WTC11 (cell line): ENCODE measurements at regions not wholly inside any gene's neighbourhood (a gene's known extent, or its start where the extent isn't known, plus 50 kb on each side); places are given as distances from the start of the nearest gene placed in this dataset.

ENCODE experiments used
- ATAC-seq: fragments of 200-7000 bp; cut with Tn5 transposase; 2 replicates; pipeline ENCODE4 v1.10.0; 2021; ENCODE audit warnings: mild to moderate bottlenecking, moderate library complexity
- CTCF ChIA-PET: fragments of 300-600 bp; sonication (Branson Sonifier 250); formaldehyde crosslinking; loops from one replicate; lab custom pipeline; 2021; ENCODE audit warnings: antibody characterized with exemption; lab: Charles Lee
- POLR2A ChIA-PET: fragments of 350-600 bp; sonication (Branson Sonifier 250); formaldehyde crosslinking; loops from one replicate; lab custom pipeline; 2021; ENCODE audit warnings: antibody characterized with exemption; lab: Charles Lee
- DNase-seq: peaks from one replicate; pipeline ENCODE4 v3.0.0; 2021; ENCODE audit warnings: low spot score
- H3K27ac Mint-ChIP-seq: 2 replicates; pipeline ENCODE4 v1.8.0; 2021; ENCODE audit warnings: mixed read lengths
- H3K27me3 Mint-ChIP-seq: 2 replicates; pipeline ENCODE4 v1.8.0; 2021; ENCODE audit warnings: low read depth, mild to moderate bottlenecking, moderate library complexity, mixed read lengths
- H3K36me3 Mint-ChIP-seq: 2 replicates; pipeline ENCODE4 v1.8.0; 2021; ENCODE audit warnings: mixed read lengths
- H3K4me1 Mint-ChIP-seq: 2 replicates; pipeline ENCODE4 v1.8.0; 2022; ENCODE audit warnings: mixed read lengths
- H3K4me3 Mint-ChIP-seq: 2 replicates; pipeline ENCODE4 v1.8.0; 2021; ENCODE audit warnings: mild to moderate bottlenecking, moderate library complexity, mixed read lengths
- H3K9me3 Mint-ChIP-seq: 2 replicates; pipeline ENCODE4 v1.8.0; 2021; ENCODE audit warnings: mixed read lengths
- ATF1 ChIP-seq: sonication (generic); formaldehyde crosslinking; IDR thresholded peaks from 2 replicates; pipeline ENCODE4 v1.8.1; 2023; ENCODE audit warnings: mild to moderate bottlenecking, moderate library complexity, missing genetic modification reagents
- CBFB ChIP-seq: sonication (generic); formaldehyde crosslinking; IDR thresholded peaks from 2 replicates; pipeline ENCODE4 v1.8.1; 2022; ENCODE audit warnings: mild to moderate bottlenecking, low read depth, missing genetic modification reagents
- CREB1 ChIP-seq: sonication (generic); formaldehyde crosslinking; IDR thresholded peaks from 2 replicates; pipeline ENCODE4 v1.8.0; 2023; ENCODE audit warnings: mild to moderate bottlenecking, missing genetic modification reagents
- GRHL2 ChIP-seq: fragments of 250-450 bp; sonication (Bioruptor Pico); IDR thresholded peaks from 2 replicates; pipeline ENCODE4 v1.8.0; 2022; ENCODE audit warnings: mild to moderate bottlenecking, moderate library complexity; ENCODE audit not compliant: insufficient replicate concordance, severe bottlenecking
- HMGA2 ChIP-seq: fragments of 250-450 bp; sonication (Bioruptor Pico); IDR thresholded peaks from 2 replicates; pipeline ENCODE4 v1.4.0; 2021; ENCODE audit warnings: mild to moderate bottlenecking, moderate library complexity
- HMGXB4 ChIP-seq: sonication (generic); formaldehyde crosslinking; IDR thresholded peaks from 2 replicates; pipeline ENCODE4 v1.8.1; 2023; ENCODE audit warnings: mild to moderate bottlenecking, moderate library complexity, missing genetic modification reagents
- IRF1 ChIP-seq: sonication (generic); formaldehyde crosslinking; IDR thresholded peaks from 2 replicates; pipeline ENCODE4 v1.8.0; 2023; ENCODE audit warnings: missing genetic modification reagents
- JAZF1 ChIP-seq: fragments of 250-450 bp; sonication (Bioruptor Pico); IDR thresholded peaks from 2 replicates; pipeline ENCODE4 v1.9.0; 2021; ENCODE audit warnings: moderate library complexity, mild to moderate bottlenecking, inconsistent platforms
- MXD4 ChIP-seq: fragments of 250-450 bp; sonication (Bioruptor Pico); IDR thresholded peaks from 2 replicates; pipeline ENCODE4 v1.8.0; 2021; ENCODE audit warnings: mild to moderate bottlenecking, moderate library complexity, borderline replicate concordance
- NR1H2 ChIP-seq: sonication (generic); formaldehyde crosslinking; IDR thresholded peaks from 2 replicates; pipeline ENCODE4 v1.9.0; 2021; ENCODE audit warnings: mild to moderate bottlenecking, moderate library complexity, missing genetic modification reagents
- OVOL2 ChIP-seq: fragments of 250-450 bp; sonication (Bioruptor Pico); IDR thresholded peaks from 2 replicates; pipeline ENCODE4 v1.9.0; 2021; ENCODE audit warnings: mild to moderate bottlenecking, borderline replicate concordance
- SMAD4 ChIP-seq: sonication (generic); formaldehyde crosslinking; IDR thresholded peaks from 2 replicates; pipeline ENCODE4 v1.8.0; 2022; ENCODE audit warnings: mild to moderate bottlenecking, missing genetic modification reagents
- TCF7 ChIP-seq: sonication (generic); formaldehyde crosslinking; IDR thresholded peaks from 2 replicates; pipeline ENCODE4 v1.8.0; 2022; ENCODE audit warnings: mild to moderate bottlenecking, low read depth, missing genetic modification reagents, moderate library complexity
- TEAD1 ChIP-seq: sonication (generic); formaldehyde crosslinking; IDR thresholded peaks from 2 replicates; pipeline ENCODE4 v1.8.0; 2022; ENCODE audit warnings: mild to moderate bottlenecking, missing genetic modification reagents
- ZMAT4 ChIP-seq: fragments of 250-450 bp; sonication (Bioruptor Pico); IDR thresholded peaks from 2 replicates; pipeline ENCODE4 v1.9.0; 2021; ENCODE audit warnings: mild to moderate bottlenecking
- ZNF396 ChIP-seq: fragments of 250-450 bp; sonication (Bioruptor Pico); IDR thresholded peaks from 2 replicates; pipeline ENCODE4 v1.8.0; 2021; ENCODE audit warnings: mild to moderate bottlenecking, moderate library complexity, borderline replicate concordance
- ZNF416 ChIP-seq: fragments of 250-450 bp; sonication (Bioruptor Pico); IDR thresholded peaks from 2 replicates; pipeline ENCODE4 v1.9.0; 2021; ENCODE audit warnings: mild to moderate bottlenecking, inconsistent platforms
- ZNF512 ChIP-seq: sonication (generic); formaldehyde crosslinking; IDR thresholded peaks from 2 replicates; pipeline ENCODE4 v1.8.1; 2022; ENCODE audit warnings: missing genetic modification reagents, borderline replicate concordance
- ZNF671 ChIP-seq: fragments of 250-450 bp; sonication (Bioruptor Pico); IDR thresholded peaks from 2 replicates; pipeline ENCODE4 v1.8.0; 2021; ENCODE audit warnings: mild to moderate bottlenecking
- TF ChIP-seq, protein P1 (sequence below): sonication (generic); formaldehyde crosslinking; IDR thresholded peaks from 2 replicates; pipeline ENCODE4 v1.8.1; 2023; ENCODE audit warnings: mild to moderate bottlenecking, missing genetic modification reagents, moderate library complexity

GRCh38 chr7:17121671-17122070 lies 176.8 kb upstream of the AHR start:
- Mint-ChIP-seq H3K4me3 (no peak overlapping the region), H3K27me3 (no peaks in the 10 kb centered on the region), H3K36me3 (no peaks in the 10 kb centered on the region), H3K4me1 (peaks cover 12% of the 10 kb centered on the region), H3K27ac (no peak overlapping the region), H3K9me3 (no peaks in the 10 kb centered on the region)
- POLR2A ChIA-PET, result no interaction called here
- DNase-seq (no peak), ATAC-seq (no peak)
- TF ChIP-seq ZNF396 (CRISPR knock-in tag) (no peak), GRHL2 (CRISPR knock-in tag) (no peak), ZMAT4 (CRISPR knock-in tag) (no peak), NR1H2 (CRISPR knock-in tag) (no peak), ZNF671 (CRISPR knock-in tag) (no peak), HMGXB4 (CRISPR knock-in tag) (no peak), CBFB (no peak), IRF1 (CRISPR knock-in tag) (no peak), SMAD4 (no peak), TEAD1 (no peak), OVOL2 (CRISPR knock-in tag) (no peak), HMGA2 (no peak), ZNF512 (CRISPR knock-in tag) (no peak)
- TF ChIP-seq, protein P1, sequence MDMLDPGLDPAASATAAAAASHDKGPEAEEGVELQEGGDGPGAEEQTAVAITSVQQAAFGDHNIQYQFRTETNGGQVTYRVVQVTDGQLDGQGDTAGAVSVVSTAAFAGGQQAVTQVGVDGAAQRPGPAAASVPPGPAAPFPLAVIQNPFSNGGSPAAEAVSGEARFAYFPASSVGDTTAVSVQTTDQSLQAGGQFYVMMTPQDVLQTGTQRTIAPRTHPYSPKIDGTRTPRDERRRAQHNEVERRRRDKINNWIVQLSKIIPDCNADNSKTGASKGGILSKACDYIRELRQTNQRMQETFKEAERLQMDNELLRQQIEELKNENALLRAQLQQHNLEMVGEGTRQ (CRISPR knock-in tag), result no peak
- CTCF ChIA-PET, result no interaction called here

DNA sequence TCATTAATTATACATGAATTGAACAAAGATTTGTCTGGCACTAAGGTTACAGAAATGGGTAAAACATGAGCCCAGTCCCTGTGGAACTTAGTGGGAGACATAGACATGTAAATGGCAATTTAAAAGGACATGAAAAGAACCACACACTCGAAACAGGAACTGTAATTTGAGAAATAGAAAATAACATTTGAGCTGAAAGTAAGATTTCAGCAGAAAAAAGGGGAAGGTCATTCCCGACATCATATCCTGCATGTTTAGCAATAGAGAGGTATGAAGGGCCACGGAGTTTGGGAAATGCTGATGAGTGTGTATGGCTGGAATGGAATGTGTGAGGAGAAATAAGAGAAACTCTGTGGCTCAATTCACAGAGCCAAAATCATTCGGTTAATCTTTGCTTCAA lies 175.4 kb upstream of the AHR start:
- ATAC-seq (no peak), DNase-seq (no peak)
- H3K27ac Mint-ChIP-seq, result no peak overlapping the region
- no peak for TF ChIP-seq ZNF512 (CRISPR knock-in tag)
- TF ChIP-seq HMGA2, result no peak
- TF ChIP-seq MXD4 (CRISPR knock-in tag), result no peak
- TF ChIP-seq CREB1 (CRISPR knock-in tag), result no peak
- TF ChIP-seq ATF1 (CRISPR knock-in tag), result no peak
- no peak for TF ChIP-seq OVOL2 (CRISPR knock-in tag)
- no peak for TF ChIP-seq TCF7
- no peak for TF ChIP-seq TEAD1
- no peak for TF ChIP-seq JAZF1 (CRISPR knock-in tag)
- no peak for TF ChIP-seq ZNF416 (CRISPR knock-in tag)
- TF ChIP-seq IRF1 (CRISPR knock-in tag), result no peak
- H3K27me3 Mint-ChIP-seq, result no peaks in the 10 kb centered on the region
- H3K4me3 Mint-ChIP-seq, result no peak overlapping the region
- H3K9me3 Mint-ChIP-seq, result no peaks in the 10 kb centered on the region
- H3K36me3 Mint-ChIP-seq, result no peaks in the 10 kb centered on the region
- ChIA-PET POLR2A (no interaction called here), CTCF (no interaction called here)
- peaks cover 12% of the 10 kb centered on the region for H3K4me1 Mint-ChIP-seq
